Brain microvascular endothelial cell (primary cell): ENCODE measurements at regions not wholly inside any gene's neighbourhood (a gene's known extent, or its start where the extent isn't known, plus 50 kb on each side); places are given as distances from the start of the nearest gene placed in this dataset.

Experiments
- DNase-seq: peaks from one replicate; pipeline ENCODE4 v3.0.0-alpha.2; 2020
- H3K27ac ChIP-seq: fragments of 250-450 bp; sonication (Bioruptor Pico); 2 replicates; pipeline ENCODE4 v1.5.1; 2020; ENCODE audit warnings: mild to moderate bottlenecking, moderate library complexity
- H3K27me3 ChIP-seq: fragments of 250-450 bp; sonication (Bioruptor Pico); replicated peaks from 2 replicates; pipeline ENCODE4 v1.5.1; 2020; ENCODE audit warnings: mild to moderate bottlenecking
- H3K36me3 ChIP-seq: fragments of 250-450 bp; sonication (Bioruptor Pico); replicated peaks from 2 replicates; pipeline ENCODE4 v1.5.1; 2020; ENCODE audit warnings: mild to moderate bottlenecking
- H3K4me3 ChIP-seq: 2 replicates; pipeline ENCODE4 v1.5.1; 2011; ENCODE audit warnings: low read depth, mild to moderate bottlenecking, control low read depth, low read length, moderate library complexity
- in situ Hi-C: cut with HindIII; loops from 2 replicates; pipeline ENCODE4 v1.10.0; 2017; ENCODE audit warnings: low sequenced_read_pairs, low pct_ligation_motif_present
- TF ChIP-seq, protein P1 (sequence below): IDR thresholded peaks from 2 replicates; pipeline ENCODE4 v1.5.1; 2011; ENCODE audit warnings: low read depth, mild to moderate bottlenecking, moderate library complexity, low read length, control low read depth, inconsistent platforms; ENCODE audit errors: missing control alignments

GRCh38 chr10:29107866-29108498, 180.9 kb upstream of the LYZL1 start:
- Histone ChIP-seq H3K27ac (no peak overlapping the region), H3K36me3 (no peaks in the 10 kb centered on the region), H3K27me3 (no peaks in the 10 kb centered on the region), H3K4me3 (no peak overlapping the region)
- no peak for DNase-seq
- TF ChIP-seq, protein P1, sequence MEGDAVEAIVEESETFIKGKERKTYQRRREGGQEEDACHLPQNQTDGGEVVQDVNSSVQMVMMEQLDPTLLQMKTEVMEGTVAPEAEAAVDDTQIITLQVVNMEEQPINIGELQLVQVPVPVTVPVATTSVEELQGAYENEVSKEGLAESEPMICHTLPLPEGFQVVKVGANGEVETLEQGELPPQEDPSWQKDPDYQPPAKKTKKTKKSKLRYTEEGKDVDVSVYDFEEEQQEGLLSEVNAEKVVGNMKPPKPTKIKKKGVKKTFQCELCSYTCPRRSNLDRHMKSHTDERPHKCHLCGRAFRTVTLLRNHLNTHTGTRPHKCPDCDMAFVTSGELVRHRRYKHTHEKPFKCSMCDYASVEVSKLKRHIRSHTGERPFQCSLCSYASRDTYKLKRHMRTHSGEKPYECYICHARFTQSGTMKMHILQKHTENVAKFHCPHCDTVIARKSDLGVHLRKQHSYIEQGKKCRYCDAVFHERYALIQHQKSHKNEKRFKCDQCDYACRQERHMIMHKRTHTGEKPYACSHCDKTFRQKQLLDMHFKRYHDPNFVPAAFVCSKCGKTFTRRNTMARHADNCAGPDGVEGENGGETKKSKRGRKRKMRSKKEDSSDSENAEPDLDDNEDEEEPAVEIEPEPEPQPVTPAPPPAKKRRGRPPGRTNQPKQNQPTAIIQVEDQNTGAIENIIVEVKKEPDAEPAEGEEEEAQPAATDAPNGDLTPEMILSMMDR, result no peak
- in situ Hi-C loops, result no loop called here

DNA sequence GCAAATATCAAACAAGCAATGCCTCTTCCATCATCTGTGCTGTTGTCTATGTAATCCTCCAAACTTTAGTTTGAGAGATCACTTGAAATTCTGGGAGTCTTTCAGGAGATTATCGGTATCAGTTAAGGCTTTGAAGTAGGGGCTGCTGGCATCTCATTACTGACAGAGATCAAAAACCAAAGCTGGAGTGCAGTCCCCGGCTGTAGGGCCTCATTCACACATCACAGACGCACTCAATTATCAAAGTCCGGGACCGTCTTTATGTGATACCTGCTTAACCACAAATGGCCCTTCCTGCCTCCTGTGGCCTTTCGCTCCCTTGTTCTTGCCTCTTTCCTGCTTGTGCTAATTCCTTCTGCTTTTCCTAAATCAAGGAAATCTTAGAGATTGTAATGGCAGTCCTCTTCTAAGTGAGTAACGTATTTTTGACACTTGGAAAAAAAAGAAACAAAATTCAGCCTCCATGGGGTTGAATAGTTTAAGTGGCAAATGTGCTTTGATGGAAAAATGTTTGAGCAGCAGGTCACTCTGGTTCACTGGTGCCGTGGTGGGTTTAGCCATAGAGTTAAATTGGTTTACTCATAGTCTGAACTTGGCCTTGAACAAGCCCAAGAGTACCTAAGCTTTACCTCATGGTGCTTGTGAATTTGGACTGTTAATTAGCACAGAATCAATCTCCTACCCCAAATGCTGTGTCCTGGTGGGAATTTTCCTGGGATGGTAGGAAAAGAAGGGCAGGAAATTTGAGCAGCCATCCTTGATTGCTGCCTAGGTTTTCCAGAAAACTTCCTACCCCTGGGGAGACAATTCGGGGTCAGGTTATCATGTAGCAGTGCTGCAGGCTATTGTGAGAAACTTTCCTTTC, 178.9 kb upstream of the LYZL1 start:
- no peak for DNase-seq
- H3K36me3 ChIP-seq, result no peaks in the 10 kb centered on the region
- no peaks in the 10 kb centered on the region for H3K27me3 ChIP-seq
- no peak overlapping the region for H3K27ac ChIP-seq
- TF ChIP-seq, protein P1, result no peak
- H3K4me3 ChIP-seq, result no peak overlapping the region
- in situ Hi-C loops, result no loop called here

DNA sequence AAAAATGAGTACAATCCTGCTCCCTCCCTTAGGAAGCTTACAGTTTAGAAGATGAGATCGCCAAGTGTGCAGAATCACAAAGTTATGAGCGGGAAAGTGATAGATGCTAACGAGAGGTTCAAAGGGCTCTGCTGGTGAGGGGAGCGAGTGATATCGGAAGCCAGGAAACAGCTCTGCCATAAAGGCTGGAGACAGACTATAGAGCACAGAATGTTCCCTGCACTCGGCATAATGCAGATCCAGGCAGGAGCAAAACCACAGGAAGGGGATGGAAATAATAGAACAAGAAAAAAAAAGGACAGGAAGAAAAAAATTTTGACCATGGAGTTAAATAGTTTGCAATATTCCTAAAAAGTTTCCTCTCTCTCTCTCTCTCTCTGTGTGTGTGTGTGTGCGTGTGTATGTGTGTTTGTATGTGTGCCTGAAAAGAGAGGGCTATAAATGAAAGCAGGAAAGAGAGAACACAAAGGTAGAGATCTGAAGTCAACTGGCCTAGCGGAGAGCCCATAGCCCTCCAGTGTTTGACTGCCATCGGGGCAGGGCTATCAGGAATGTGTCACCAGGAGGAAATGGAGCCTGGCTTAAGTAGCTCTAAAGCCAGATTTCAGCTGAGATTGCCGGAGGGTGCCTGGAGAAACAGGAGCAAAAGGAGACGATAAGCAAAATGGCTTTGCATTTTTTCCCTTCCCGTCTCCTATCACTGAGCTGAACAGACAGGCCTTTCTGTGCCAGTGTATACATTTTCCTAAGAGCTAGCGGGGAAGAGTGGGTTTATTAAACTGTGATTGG, 175.8 kb upstream of the LYZL1 start:
- no peak overlapping the region for H3K4me3 ChIP-seq
- no peaks in the 10 kb centered on the region for H3K27me3 ChIP-seq
- TF ChIP-seq, protein P1, result no peak
- in situ Hi-C loops, result no loop called here
- H3K36me3 ChIP-seq, result no peaks in the 10 kb centered on the region
- no peak overlapping the region for H3K27ac ChIP-seq
- DNase-seq, result no peak

DNA sequence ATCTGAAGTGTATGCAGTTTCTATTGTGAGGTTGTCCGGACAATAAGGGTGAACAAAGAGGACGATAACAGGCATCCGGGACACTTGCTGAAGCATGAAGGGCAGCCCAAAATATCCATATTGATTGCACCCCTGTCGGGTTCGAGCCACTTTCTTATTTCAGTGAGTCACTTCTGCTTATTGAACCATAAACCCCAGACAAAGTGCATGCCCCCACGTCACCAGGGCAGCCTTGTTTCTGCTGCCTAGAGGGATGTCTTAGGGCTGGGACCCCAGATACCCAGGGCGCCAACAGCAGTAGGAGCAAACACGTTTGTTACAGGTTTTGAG, 175.3 kb upstream of the LYZL1 start:
- in situ Hi-C loops, result no loop called here
- no peak overlapping the region for H3K4me3 ChIP-seq
- H3K36me3 ChIP-seq, result no peaks in the 10 kb centered on the region
- no peaks in the 10 kb centered on the region for H3K27me3 ChIP-seq
- DNase-seq, result no peak
- no peak overlapping the region for H3K27ac ChIP-seq
- TF ChIP-seq, protein P1, result no peak

DNA sequence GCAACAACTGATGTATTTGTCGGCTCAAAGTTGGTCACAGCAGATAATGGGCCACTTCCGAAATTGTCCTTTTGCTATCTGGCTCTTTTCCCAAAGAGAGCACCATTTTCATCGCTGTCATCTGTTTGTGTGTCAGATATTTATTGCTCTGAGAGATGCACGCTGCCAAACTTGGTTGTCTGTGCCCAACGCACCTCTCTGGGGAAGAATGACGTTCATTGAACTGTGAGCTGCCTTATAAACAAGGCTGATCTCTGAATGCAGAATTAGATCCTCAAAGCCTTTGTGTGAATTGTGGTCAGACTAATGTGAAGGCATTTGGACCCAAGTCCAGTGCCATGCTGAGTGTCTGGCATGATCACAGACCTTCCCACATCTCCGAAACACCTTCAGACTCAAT, 174.7 kb upstream of the LYZL1 start:
- H3K27me3 ChIP-seq, result no peaks in the 10 kb centered on the region
- H3K36me3 ChIP-seq, result no peaks in the 10 kb centered on the region
- H3K27ac ChIP-seq, result no peak overlapping the region
- TF ChIP-seq, protein P1, result no peak
- in situ Hi-C loops, result no loop called here
- no peak for DNase-seq
- no peak overlapping the region for H3K4me3 ChIP-seq
